H9 (cell line): ENCODE measurements at regions not wholly inside any gene's neighbourhood (a gene's known extent, or its start where the extent isn't known, plus 50 kb on each side); places are given as distances from the start of the nearest gene placed in this dataset.

Experiments
- DNase-seq: peaks from one replicate; pipeline ENCODE4 v3.0.0-alpha.2; 2017
- H2AFZ ChIP-seq: one replicate; pipeline ENCODE4 v1.6.1; 2013; ENCODE audit warnings: mild to moderate bottlenecking, low read length, control low read depth, moderate library complexity
- H2AK5ac ChIP-seq: 2 replicates; pipeline ENCODE4 v1.6.1; 2013; ENCODE audit warnings: low read length, control low read depth, mixed read lengths; ENCODE audit not compliant: insufficient read length
- H2BK120ac ChIP-seq: one replicate; pipeline ENCODE4 v1.6.1; 2013; ENCODE audit warnings: low read depth, mild to moderate bottlenecking, low read length, control low read depth, inconsistent platforms; ENCODE audit not compliant: poor library complexity, severe bottlenecking
- H2BK12ac ChIP-seq: 2 replicates; pipeline ENCODE4 v1.6.1; 2013; ENCODE audit warnings: low read length, control low read depth, mixed read lengths, low read depth; ENCODE audit not compliant: insufficient read length
- H2BK15ac ChIP-seq: 2 replicates; pipeline ENCODE4 v1.6.1; 2013; ENCODE audit warnings: low read depth, low read length, control low read depth
- H2BK20ac ChIP-seq: one replicate; pipeline ENCODE4 v1.6.1; 2013; ENCODE audit warnings: low read depth, mild to moderate bottlenecking, low read length, control low read depth, inconsistent platforms; ENCODE audit not compliant: poor library complexity, severe bottlenecking
- H2BK5ac ChIP-seq: 2 replicates; pipeline ENCODE4 v1.6.1; 2013; ENCODE audit warnings: low read length, control low read depth, mixed read lengths; ENCODE audit not compliant: insufficient read length
- H3K14ac ChIP-seq: 2 replicates; pipeline ENCODE4 v1.6.1; 2013; ENCODE audit warnings: low read length, control low read depth; ENCODE audit not compliant: insufficient read depth
- H3K18ac ChIP-seq: 2 replicates; pipeline ENCODE4 v1.6.1; 2013; ENCODE audit warnings: low read depth, mild to moderate bottlenecking, mixed read lengths, low read length, control low read depth; ENCODE audit not compliant: insufficient read length
- H3K23ac ChIP-seq: 2 replicates; pipeline ENCODE4 v1.6.1; 2013; ENCODE audit warnings: low read length, control low read depth, mixed read lengths, low read depth; ENCODE audit not compliant: insufficient read length
- H3K23me2 ChIP-seq: 2 replicates; pipeline ENCODE4 v1.6.1; 2013; ENCODE audit warnings: low read depth, mild to moderate bottlenecking, mixed read lengths, low read length, control low read depth; ENCODE audit not compliant: insufficient read length, poor library complexity, severe bottlenecking
- H3K27ac ChIP-seq: 2 replicates; pipeline ENCODE4 v1.5.1; 2013; ENCODE audit warnings: low read length, control low read depth, mixed read lengths, low read depth; ENCODE audit not compliant: insufficient read length
- H3K27me3 ChIP-seq: 2 replicates; pipeline ENCODE4 v1.6.1; 2013; ENCODE audit warnings: low read length, control low read depth, inconsistent platforms; ENCODE audit not compliant: insufficient read depth
- H3K4ac ChIP-seq: 2 replicates; pipeline ENCODE4 v1.6.1; 2013; ENCODE audit warnings: low read depth, mild to moderate bottlenecking, control low read depth, inconsistent platforms, low read length, moderate library complexity
- H3K4me1 ChIP-seq: 2 replicates; pipeline ENCODE4 v1.6.1; 2013; ENCODE audit warnings: low read length, control low read depth, inconsistent platforms; ENCODE audit not compliant: insufficient read depth
- H3K4me2 ChIP-seq: 2 replicates; pipeline ENCODE4 v1.6.1; 2013; ENCODE audit warnings: low read length, control low read depth, mixed read lengths; ENCODE audit not compliant: insufficient read length, insufficient read depth
- H3K56ac ChIP-seq: 2 replicates; pipeline ENCODE4 v1.6.1; 2013; ENCODE audit warnings: low read depth, mild to moderate bottlenecking, mixed read lengths, low read length, control low read depth; ENCODE audit not compliant: insufficient read length
- H3K79me1 ChIP-seq: 2 replicates; pipeline ENCODE4 v1.6.1; 2013; ENCODE audit warnings: low read depth, mild to moderate bottlenecking, moderate library complexity, low read length, control low read depth, inconsistent platforms; ENCODE audit not compliant: insufficient read depth, poor library complexity, severe bottlenecking
- H3K79me2 ChIP-seq: 2 replicates; pipeline ENCODE4 v1.6.1; 2013; ENCODE audit warnings: low read length, control low read depth, inconsistent platforms; ENCODE audit not compliant: insufficient read depth
- H3K9ac ChIP-seq: 2 replicates; pipeline ENCODE4 v1.6.1; 2013; ENCODE audit warnings: low read length, control low read depth, mixed read lengths; ENCODE audit not compliant: insufficient read length; ENCODE audit errors: extremely low read depth
- H3K9me3 ChIP-seq: one replicate; pipeline ENCODE4 v1.6.1; 2013; ENCODE audit warnings: low read depth, low read length, inconsistent platforms; ENCODE audit not compliant: control insufficient read depth
- H3T11ph ChIP-seq: one replicate; pipeline ENCODE4 v1.6.1; 2013; ENCODE audit warnings: mild to moderate bottlenecking, low read length, control low read depth, inconsistent platforms
- H4K20me1 ChIP-seq: one replicate; pipeline ENCODE4 v1.6.1; 2013; ENCODE audit not compliant: control insufficient read depth, insufficient read length, insufficient read depth
- H4K5ac ChIP-seq: 2 replicates; pipeline ENCODE4 v1.6.1; 2013; ENCODE audit warnings: low read depth, mild to moderate bottlenecking, mixed read lengths, low read length, control low read depth; ENCODE audit not compliant: insufficient read length
- H4K8ac ChIP-seq: replicated peaks from 2 replicates; pipeline ENCODE4 v1.6.1; 2013; ENCODE audit warnings: low read length, control low read depth, mixed read lengths, low read depth; ENCODE audit not compliant: insufficient read length
- H4K91ac ChIP-seq: 2 replicates; pipeline ENCODE4 v1.6.1; 2013; ENCODE audit warnings: low read depth, mild to moderate bottlenecking, moderate library complexity, mixed read lengths, low read length, control low read depth; ENCODE audit not compliant: insufficient read length
- H3K27ac Mint-ChIP-seq, 3 experiments: 2 replicates in 2 of 3; 3 replicates in 1 of 3; pipeline ENCODE4 v1.8.0; 2020 to 2021; ENCODE audit warnings: mixed read lengths in 3 of 3, mild to moderate bottlenecking in 1 of 3, moderate library complexity in 1 of 3
- H3K27me3 Mint-ChIP-seq: 2 replicates; pipeline ENCODE4 v1.8.0; 2021; ENCODE audit warnings: low read depth, mild to moderate bottlenecking, moderate library complexity, mixed read lengths
- H3K36me3 Mint-ChIP-seq, 3 experiments: 2 replicates in 2 of 3; 3 replicates in 1 of 3; pipeline ENCODE4 v1.8.0; 2020 to 2021; ENCODE audit warnings: low read depth in 3 of 3, mixed read lengths in 3 of 3; ENCODE audit not compliant: insufficient read depth in 1 of 3
- H3K4me1 Mint-ChIP-seq, 2 experiments: 2 replicates each; pipeline ENCODE4 v1.8.0; 2020; ENCODE audit warnings: mixed read lengths in 2 of 2
- H3K4me3 Mint-ChIP-seq, 2 experiments: 2 replicates in 1 of 2; 3 replicates in 1 of 2; pipeline ENCODE4 v1.8.0; 2020 to 2021; ENCODE audit warnings: mild to moderate bottlenecking in 2 of 2, mixed read lengths in 2 of 2, moderate library complexity in 1 of 2
- H3K9me3 Mint-ChIP-seq, 2 experiments: 2 replicates in 1 of 2; 3 replicates in 1 of 2; pipeline ENCODE4 v1.8.0; 2020; ENCODE audit warnings: mild to moderate bottlenecking in 2 of 2, mixed read lengths in 2 of 2, moderate library complexity in 1 of 2
- CTCF ChIP-seq: fragments of 200-600 bp; sonication (generic); conservative IDR thresholded peaks from 3 replicates; pipeline ENCODE4 v1.8.0; 2021; ENCODE audit warnings: antibody characterized with exemption, mild to moderate bottlenecking
- WGBS: extraction: QIAGEN DNeasy Blood & Tissue Kit; methylation state at CpG from one replicate; pipeline ENCODE4 v1.1.7; 2013; ENCODE audit warnings: missing lambda C conversion rate, low lambda C conversion rate, mixed read lengths; ENCODE audit not compliant: insufficient read length; ENCODE audit errors: extremely low coverage; 5-methylcytosine and 5-hydroxymethylcytosine counted together

GRCh38 chr3:159548675-159549335 is 439.8 kb upstream of the IL12A start:
- Histone ChIP-seq H2BK12ac (no peak overlapping the region), H2BK15ac (no peak overlapping the region), H3K23me2 (no peaks in the 10 kb centered on the region), H4K20me1 (no peaks in the 10 kb centered on the region), H3K23ac (no peak overlapping the region), H2BK20ac (no peak overlapping the region), H3T11ph (no peak overlapping the region), H3K4me1 (no peaks in the 10 kb centered on the region), H3K14ac (no peak overlapping the region), H3K27ac (no peak overlapping the region), H2BK5ac (no peak overlapping the region), H2AK5ac (no peak overlapping the region), H4K8ac (no peak overlapping the region), H3K79me1 (no peaks in the 10 kb centered on the region), H3K9ac (no peak overlapping the region), H4K5ac (no peak overlapping the region), H4K91ac (no peak overlapping the region), H3K56ac (no peak overlapping the region), H2AFZ (no peak overlapping the region), H3K4ac (no peak overlapping the region), H3K18ac (no peak overlapping the region), H3K27me3 (no peaks in the 10 kb centered on the region), H2BK120ac (no peak overlapping the region), H3K9me3 (no peaks in the 10 kb centered on the region), H3K4me2 (no peak overlapping the region), H3K79me2 (no peaks in the 10 kb centered on the region)
- DNase-seq = no peak
- H3K4me1 Mint-ChIP-seq = no peaks in the 10 kb centered on the region
- WGBS = no CpG with 5 or more reads among the region's 3 CpGs
- TF ChIP-seq CTCF = no peak
- peaks cover under 1 to 3% of the 10 kb centered on the region in 2 experiments; a peak in 3 of 5 replicates for H3K9me3 Mint-ChIP-seq
- H3K27me3 Mint-ChIP-seq = peaks cover 2% of the 10 kb centered on the region; the same call in 1 of the 2 replicates
- H3K27ac Mint-ChIP-seq = no peak overlapping the region
- no peaks in the 10 kb centered on the region; a peak in 1 of 7 replicates for H3K36me3 Mint-ChIP-seq
- no peak overlapping the region for H3K4me3 Mint-ChIP-seq
